H1 (cell line): ENCODE measurements at regions not wholly inside any gene's neighbourhood (a gene's known extent, or its start where the extent isn't known, plus 50 kb on each side); places are given as distances from the start of the nearest gene placed in this dataset.
A peak's percentile ranks its signal among the peaks of the same experiment; 100 is the strongest.

ENCODE experiments used
- CTCF ChIA-PET: fragments of 300-600 bp; sonication (Branson Sonifier 250); formaldehyde crosslinking; loops from one replicate; lab custom pipeline; 2021; ENCODE audit not compliant: partially characterized antibody; lab: Charles Lee
- POLR2A ChIA-PET: fragments of 300-600 bp; sonication (Branson Sonifier 250); formaldehyde crosslinking; loops from one replicate; lab custom pipeline; 2021; ENCODE audit warnings: inconsistent platforms; ENCODE audit not compliant: partially characterized antibody; lab: Charles Lee
- DNase-seq, 2 experiments: peaks; one replicate each; pipeline versions ENCODE4 v3.0.0 to v3.0.0-alpha.2; 2010 to 2022; ENCODE audit warnings: low spot score in 2 of 2, low read depth in 1 of 2, mixed read lengths in 1 of 2
- FAIRE-seq: peaks from 2 replicates; lab custom pipeline; 2011; peaks lifted over from hg19 to GRCh38; lab: Jason Lieb, UNC
- H2AFZ ChIP-seq: 2 replicates; pipeline ENCODE4 v1.8.1; 2012; ENCODE audit warnings: low read length, inconsistent platforms
- H2AK5ac ChIP-seq: 2 replicates; pipeline ENCODE4 v1.6.1; 2013; ENCODE audit warnings: low read depth, low read length
- H2BK120ac ChIP-seq: replicated peaks from 2 replicates; pipeline ENCODE3; 2013; ENCODE audit warnings: low read depth, low read length, inconsistent platforms
- H2BK12ac ChIP-seq: 2 replicates; pipeline ENCODE4 v1.6.1; 2013; ENCODE audit warnings: low read depth, low read length
- H2BK15ac ChIP-seq: 2 replicates; pipeline ENCODE4 v1.6.1; 2013; ENCODE audit warnings: low read length
- H2BK20ac ChIP-seq: 2 replicates; pipeline ENCODE4 v1.6.1; 2013; ENCODE audit warnings: low read length
- H2BK5ac ChIP-seq: 2 replicates; pipeline ENCODE4 v1.6.1; 2013; ENCODE audit warnings: low read depth, low read length
- H3K14ac ChIP-seq: 2 replicates; pipeline ENCODE4 v1.6.1; 2013; ENCODE audit warnings: inconsistent platforms; ENCODE audit not compliant: insufficient read length
- H3K18ac ChIP-seq: 2 replicates; pipeline ENCODE4 v1.6.1; 2013; ENCODE audit warnings: low read length; ENCODE audit errors: extremely low read depth
- H3K23ac ChIP-seq: 2 replicates; pipeline ENCODE4 v1.6.1; 2013; ENCODE audit warnings: inconsistent platforms; ENCODE audit not compliant: insufficient read length
- H3K23me2 ChIP-seq: 2 replicates; pipeline ENCODE4 v1.6.1; 2013; ENCODE audit warnings: low read depth, low read length
- H3K27ac ChIP-seq: 2 replicates; pipeline ENCODE4 v1.6.1; 2011; ENCODE audit warnings: low read depth, low read length, inconsistent platforms
- H3K27me3 ChIP-seq, 4 experiments: replicated peaks in 1 of 4; 1 replicate in 1 of 4; 2 replicates in 3 of 4; pipeline versions ENCODE4 v1.6.1 to v1.8.1; 2011 to 2013; ENCODE audit warnings: low read length in 3 of 4, mild to moderate bottlenecking in 3 of 4, inconsistent platforms in 2 of 4, mixed read lengths in 2 of 4, moderate library complexity in 1 of 4; ENCODE audit not compliant: control insufficient read depth in 3 of 4, insufficient read depth in 3 of 4; ENCODE audit errors: extremely low read depth in 1 of 4
- H3K36me3 ChIP-seq, 4 experiments: 2 replicates each; pipeline versions ENCODE4 v1.6.1 to v1.8.1; 2011 to 2013; ENCODE audit warnings: mild to moderate bottlenecking in 4 of 4, low read length in 3 of 4, moderate library complexity in 2 of 4, control low read depth in 1 of 4, inconsistent platforms in 1 of 4; ENCODE audit not compliant: insufficient read depth in 4 of 4, control insufficient read depth in 2 of 4
- H3K4ac ChIP-seq: replicated peaks from 2 replicates; pipeline ENCODE3; 2013; ENCODE audit warnings: low read length, low read depth, mixed read lengths, inconsistent platforms; ENCODE audit not compliant: insufficient read length
- H3K4me1 ChIP-seq, 4 experiments: replicated peaks in 1 of 4; 1 replicate in 1 of 4; 2 replicates in 3 of 4; pipeline versions ENCODE4 v1.6.1 to v1.8.1; 2011 to 2013; ENCODE audit warnings: low read length in 3 of 4, inconsistent platforms in 2 of 4, mixed read lengths in 1 of 4; ENCODE audit not compliant: insufficient read depth in 4 of 4, control insufficient read depth in 3 of 4
- H3K4me2 ChIP-seq, 2 experiments: 2 replicates each; pipeline versions ENCODE4 v1.6.1 to v1.8.1; 2011 to 2013; ENCODE audit warnings: low read depth in 2 of 2, low read length in 2 of 2, control low read depth in 1 of 2, inconsistent platforms in 1 of 2, mild to moderate bottlenecking in 1 of 2; ENCODE audit not compliant: insufficient read depth in 1 of 2
- H3K4me3 ChIP-seq, 4 experiments: fragments of 200-600, 300-600 bp in 1 of 4; sonication (generic), shearing (Covaris generic), sonication (Bioruptor Twin) in 1 of 4; 2 replicates each; pipeline versions ENCODE4 v1.5.1 to v1.8.1; 2011 to 2016; ENCODE audit warnings: low read length in 4 of 4, low read depth in 3 of 4, control low read depth in 2 of 4, inconsistent platforms in 2 of 4, mild to moderate bottlenecking in 2 of 4, mixed read lengths in 1 of 4, moderate library complexity in 1 of 4; ENCODE audit not compliant: insufficient read depth in 2 of 4; ENCODE audit errors: extremely low read depth in 1 of 4
- H3K56ac ChIP-seq: replicated peaks from 2 replicates; pipeline ENCODE3; 2013; ENCODE audit warnings: low read depth, mild to moderate bottlenecking, mixed read lengths, low read length, inconsistent platforms; ENCODE audit not compliant: insufficient read length
- H3K79me1 ChIP-seq: 2 replicates; pipeline ENCODE4 v1.6.1; 2013; ENCODE audit warnings: low read depth, low read length, control low read depth
- H3K79me2 ChIP-seq, 2 experiments: 2 replicates each; pipeline versions ENCODE4 v1.6.1 to v1.8.1; 2012 to 2013; ENCODE audit warnings: low read length in 2 of 2, mild to moderate bottlenecking in 2 of 2, inconsistent platforms in 1 of 2; ENCODE audit not compliant: insufficient read depth in 2 of 2, control insufficient read depth in 1 of 2
- H3K9ac ChIP-seq, 4 experiments: replicated peaks in 1 of 4; 1 replicate in 1 of 4; 2 replicates in 3 of 4; pipeline versions ENCODE4 v1.6.1 to v1.8.1; 2011 to 2013; ENCODE audit warnings: low read depth in 3 of 4, low read length in 3 of 4, control low read depth in 2 of 4, mild to moderate bottlenecking in 2 of 4, moderate library complexity in 2 of 4, inconsistent platforms in 1 of 4; ENCODE audit errors: extremely low read depth in 1 of 4
- H3K9me3 ChIP-seq, 2 experiments: 2 replicates each; pipeline versions ENCODE4 v1.6.1 to v1.8.1; 2012 to 2013; ENCODE audit warnings: mild to moderate bottlenecking in 2 of 2, moderate library complexity in 2 of 2, control low read depth in 1 of 2, inconsistent platforms in 1 of 2, low read depth in 1 of 2, low read length in 1 of 2, mixed read lengths in 1 of 2; ENCODE audit not compliant: insufficient read depth in 2 of 2
- H4K20me1 ChIP-seq, 2 experiments: replicated peaks in 1 of 2; 2 replicates each; pipeline versions ENCODE3 to v1.8.1; 2011 to 2013; ENCODE audit warnings: inconsistent platforms in 2 of 2, low read length in 2 of 2, mild to moderate bottlenecking in 1 of 2; ENCODE audit not compliant: insufficient read depth in 2 of 2, control insufficient read depth in 1 of 2
- H4K5ac ChIP-seq: 2 replicates; pipeline ENCODE4 v1.6.1; 2013; ENCODE audit warnings: low read length, low read depth, mixed read lengths, inconsistent platforms; ENCODE audit not compliant: insufficient read length
- H4K8ac ChIP-seq: 2 replicates; pipeline ENCODE4 v1.8.0; 2013; ENCODE audit warnings: mild to moderate bottlenecking, moderate library complexity, low read length, inconsistent platforms; ENCODE audit not compliant: insufficient read depth; ENCODE audit errors: extremely low read depth
- H4K91ac ChIP-seq: replicated peaks from 2 replicates; pipeline ENCODE3; 2013; ENCODE audit warnings: low read length, mixed read lengths, inconsistent platforms; ENCODE audit not compliant: insufficient read length
- ATF2 ChIP-seq: IDR thresholded peaks from 2 replicates; pipeline ENCODE4 v1.6.1; 2012; ENCODE audit warnings: low read length, inconsistent platforms
- CBX8 ChIP-seq: fragments of 300-800, 300-1000 bp; sonication (generic); IDR thresholded peaks from 2 replicates; pipeline ENCODE4 v1.7.1; 2016; ENCODE audit warnings: low read depth, low read length, borderline replicate concordance
- CHD1 ChIP-seq: IDR thresholded peaks from 2 replicates; pipeline ENCODE4 v1.6.1; 2012; ENCODE audit warnings: low read depth, low read length, improper control_type of control experiment
- CHD2 ChIP-seq: IDR thresholded peaks from 2 replicates; pipeline ENCODE4 v1.6.1; 2012; ENCODE audit warnings: low read length, improper control_type of control experiment
- E2F6 ChIP-seq: IDR thresholded peaks from 2 replicates; pipeline ENCODE4 v1.6.1; 2012; ENCODE audit warnings: inconsistent platforms
- EZH2 ChIP-seq: fragments of 200-600 bp; sonication (generic); IDR thresholded peaks from 2 replicates; pipeline ENCODE4 v1.7.1; 2012; ENCODE audit warnings: low read depth, mild to moderate bottlenecking, moderate library complexity, low read length, inconsistent platforms; ENCODE audit not compliant: severe bottlenecking
- POU5F1 ChIP-seq: IDR thresholded peaks from 2 replicates; pipeline ENCODE4 v1.6.1; 2011; ENCODE audit warnings: low read depth, mild to moderate bottlenecking, low read length, moderate library complexity
- SIRT6 ChIP-seq: IDR thresholded peaks from one replicate; pipeline ENCODE4 v1.7.1; 2012; ENCODE audit warnings: low read length, inconsistent platforms
- TCF12 ChIP-seq: IDR thresholded peaks from 2 replicates; pipeline ENCODE4 v1.6.1; 2011; ENCODE audit warnings: low read depth, mild to moderate bottlenecking, low read length
- YY1 ChIP-seq: IDR thresholded peaks from 2 replicates; pipeline ENCODE4 v1.6.1; 2011; ENCODE audit warnings: low read depth, mild to moderate bottlenecking, low read length
- WGBS, 2 experiments: shearing (Covaris generic) in 1 of 2; methylation state at CpG; one replicate each; pipeline versions ENCODE4 v1.1.6 to v1.1.7; 2013 to 2015; ENCODE audit warnings: low lambda C conversion rate in 2 of 2, mixed read lengths in 2 of 2, inconsistent platforms in 1 of 2, low coverage in 1 of 2, missing lambda C conversion rate in 1 of 2; ENCODE audit not compliant: insufficient replicate concordance in 2 of 2, insufficient coverage in 1 of 2, insufficient read length in 1 of 2; ENCODE audit errors: extremely low coverage in 1 of 2, missing lambda C conversion rate in 1 of 2; 5-methylcytosine and 5-hydroxymethylcytosine counted together

- peak overlapping the region; percentile 93; the same call in 1 of the 2 replicates for H2BK12ac ChIP-seq
- H2AK5ac ChIP-seq: no peak overlapping the region
- FAIRE-seq (no peak), DNase-seq (no peak)
- H3K4me3 ChIP-seq: no peak overlapping the region
- no peaks in the 10 kb centered on the region for H3K79me2 ChIP-seq
- H3K9ac ChIP-seq: no peak overlapping the region
- H3K4me1 ChIP-seq: peaks cover 0 to 7% (median under 1%) of the 10 kb centered on the region in 4 experiments; a peak in 1 of 7 replicates
- 0 out of 4 replicates have a peak, but pooled peaks cover 0 to 2% of the 10 kb centered on the region in 2 experiments for H3K9me3 ChIP-seq
- H3K18ac ChIP-seq: no peak overlapping the region; the same call in 1 of the 2 replicates
- H3K23me2 ChIP-seq: no peaks in the 10 kb centered on the region
- no peaks in the 10 kb centered on the region for H3K27me3 ChIP-seq
- H2BK15ac ChIP-seq: no peak overlapping the region
- no peak overlapping the region for H3K56ac ChIP-seq
- H4K20me1 ChIP-seq: no peaks in the 10 kb centered on the region
- H2BK20ac ChIP-seq: peak overlapping the region; percentile 83
- no peaks in the 10 kb centered on the region; a peak in 2 of 8 replicates for H3K36me3 ChIP-seq
- peak overlapping the region; percentile 61 for H3K4ac ChIP-seq
- CTCF ChIA-PET: interaction anchor here (1.4 kb wide), 1 partner anchor 9 kb away, joined by 3 read pairs; no protein-coding TSS in a partner anchor
- H4K5ac ChIP-seq: no peak overlapping the region
- H2BK5ac ChIP-seq: no peak overlapping the region; the same call in 1 of the 2 replicates
- WGBS, 2 experiments: 94% methylated on average over 8 of the region's 8 CpGs; no CpG with 5 or more reads in 1 of the 2 experiments
- H3K4me2 ChIP-seq: no peak overlapping the region
- H2AFZ ChIP-seq: 0 out of 2 replicates have a peak overlapping the region, but pooled peaks have one; percentile 68
- no peaks in the 10 kb centered on the region for H3K79me1 ChIP-seq
- H4K8ac ChIP-seq: no peak overlapping the region
- TF ChIP-seq TCF12 (no peak), CHD1 (no peak), EZH2 (no peak), ATF2 (no peak), E2F6 (no peak), POU5F1 (no peak), CHD2 (no peak), CBX8 (no peak), YY1 (no peak), SIRT6 (no peak)
- POLR2A ChIA-PET: interaction anchor here (0.9 to 2.2 kb wide), 3 partner anchors 11 to 331 kb away, joined by 3 to 9 read pairs (median 3); no protein-coding TSS in a partner anchor
- no peak overlapping the region for H3K27ac ChIP-seq
- H3K14ac ChIP-seq: no peak overlapping the region
- peak overlapping the region; percentile 56 for H4K91ac ChIP-seq
- no peak overlapping the region for H2BK120ac ChIP-seq
- H3K23ac ChIP-seq: no peak overlapping the region
Measured at GRCh38 chr9:2291980-2292704, 277.0 kb downstream of the SMARCA2 start.
